SK-N-SH (cell line): ENCODE measurements at regions not wholly inside any gene's neighbourhood (a gene's known extent, or its start where the extent isn't known, plus 50 kb on each side); places are given as distances from the start of the nearest gene placed in this dataset.
A peak's percentile ranks its signal among the peaks of the same experiment; 100 is the strongest.

Source experiments
- CTCF ChIA-PET: fragments of 300-600, 350-600 bp; formaldehyde crosslinking; extraction: SDS; loops from one replicate; lab custom pipeline; 2021; lab: Yijun Ruan, JAX
- POLR2A ChIA-PET: fragments of 350-600 bp; sonication (Branson Sonifier 250); formaldehyde crosslinking; extraction: SDS; loops from one replicate; lab custom pipeline; 2020; ENCODE audit warnings: antibody characterized with exemption, inconsistent platforms; lab: Yijun Ruan, JAX
- DNase-seq: peaks from one replicate; pipeline ENCODE4 v3.0.0; 2012
- H2AFZ ChIP-seq: fragments of 200-600 bp; sonication (generic); 2 replicates; pipeline ENCODE4 v1.8.1; 2016; ENCODE audit warnings: antibody characterized with exemption, mild to moderate bottlenecking, low read depth
- H3F3A ChIP-seq: fragments of 200-600 bp; sonication (generic); replicated peaks from 2 replicates; pipeline ENCODE3; 2016; ENCODE audit warnings: antibody characterized with exemption, mild to moderate bottlenecking; ENCODE audit not compliant: insufficient read depth
- H3K27ac ChIP-seq, 2 experiments: fragments of 200-500 bp in 1 of 2; fragments of 200-600 bp in 1 of 2; sonication (Bioruptor generic) in 1 of 2; sonication (generic), shearing (Covaris generic) in 1 of 2; 2 replicates each; pipeline versions ENCODE4 v1.5.1 to v1.6.1; 2014 to 2016; ENCODE audit warnings: low read depth in 2 of 2, inconsistent platforms in 1 of 2, low read length in 1 of 2, mild to moderate bottlenecking in 1 of 2, mixed read lengths in 1 of 2
- H3K27me3 ChIP-seq: fragments of 200-600 bp; sonication (generic), shearing (Covaris generic); 2 replicates; pipeline ENCODE4 v1.6.1; 2016; ENCODE audit warnings: mixed run types; ENCODE audit not compliant: insufficient read depth
- H3K36me3 ChIP-seq, 2 experiments: fragments of 200-500 bp in 1 of 2; fragments of 200-600 bp in 1 of 2; sonication (Bioruptor generic) in 1 of 2; sonication (generic) in 1 of 2; replicated peaks in 1 of 2; 2 replicates each; pipeline versions ENCODE3 to v1.5.1; 2014 to 2016; ENCODE audit warnings: low read length in 1 of 2, mild to moderate bottlenecking in 1 of 2; ENCODE audit not compliant: insufficient read depth in 2 of 2, control insufficient read depth in 1 of 2
- H3K4me1 ChIP-seq, 2 experiments: fragments of 200-500 bp in 1 of 2; fragments of 200-600 bp in 1 of 2; sonication (Bioruptor generic) in 1 of 2; sonication (generic), shearing (Covaris generic) in 1 of 2; 2 replicates each; pipeline versions ENCODE4 v1.5.1 to v1.6.1; 2014 to 2016; ENCODE audit warnings: low read depth in 1 of 2, low read length in 1 of 2, mixed run types in 1 of 2; ENCODE audit not compliant: insufficient read depth in 2 of 2, control insufficient read depth in 1 of 2
- H3K4me2 ChIP-seq: fragments of 200-600 bp; sonication (generic), shearing (Covaris generic); 2 replicates; pipeline ENCODE4 v1.6.1; 2017; ENCODE audit warnings: mixed run types
- H3K4me3 ChIP-seq, 2 experiments: fragments of 200-500 bp in 1 of 2; fragments of 200-600 bp in 1 of 2; sonication (Bioruptor generic) in 1 of 2; sonication (generic), shearing (Covaris generic) in 1 of 2; 2 replicates each; pipeline versions ENCODE4 v1.5.1 to v1.8.1; 2014 to 2016; ENCODE audit warnings: low read depth in 2 of 2, inconsistent platforms in 1 of 2, low read length in 1 of 2, mild to moderate bottlenecking in 1 of 2, mixed read lengths in 1 of 2, moderate library complexity in 1 of 2
- H3K79me2 ChIP-seq: fragments of 200-600 bp; sonication (generic); 2 replicates; pipeline ENCODE4 v1.8.1; 2017; ENCODE audit warnings: mild to moderate bottlenecking; ENCODE audit not compliant: insufficient read depth
- H3K9ac ChIP-seq: fragments of 200-600 bp; sonication (generic); 2 replicates; pipeline ENCODE4 v1.6.1; 2017; ENCODE audit warnings: mixed run types
- H3K9me2 ChIP-seq: fragments of 200-600 bp; sonication (generic); 2 replicates; pipeline ENCODE4 v1.6.1; 2017; ENCODE audit warnings: mixed run types
- H3K9me3 ChIP-seq: fragments of 200-600 bp; sonication (generic); 2 replicates; pipeline ENCODE4 v1.6.1; 2017; ENCODE audit warnings: mixed run types, mild to moderate bottlenecking, moderate library complexity
- H4K20me1 ChIP-seq: fragments of 200-600 bp; sonication (generic); 2 replicates; pipeline ENCODE4 v1.6.1; 2017; ENCODE audit warnings: mild to moderate bottlenecking, mixed run types; ENCODE audit not compliant: insufficient read depth
- EP300 ChIP-seq, 2 experiments: IDR thresholded peaks; 2 replicates each; pipeline versions ENCODE4 v1.4.0 to v1.6.1; 2012; ENCODE audit warnings: borderline replicate concordance in 1 of 2, low read depth in 1 of 2, low read length in 1 of 2
- FOXJ3 ChIP-seq: sonication (generic); formaldehyde crosslinking; IDR thresholded peaks from 2 replicates; pipeline ENCODE4 v1.5.1; 2020; ENCODE audit warnings: mild to moderate bottlenecking, missing genetic modification reagents
- GABPA ChIP-seq: IDR thresholded peaks from 2 replicates; pipeline ENCODE4 v1.4.0; 2012; ENCODE audit warnings: low read depth, mild to moderate bottlenecking
- JUND ChIP-seq: IDR thresholded peaks from 2 replicates; pipeline ENCODE4 v1.4.0; 2012
- MEF2A ChIP-seq: IDR thresholded peaks from 2 replicates; pipeline ENCODE4 v1.4.0; 2012; ENCODE audit warnings: low read depth, borderline replicate concordance
- MXI1 ChIP-seq: IDR thresholded peaks from 2 replicates; pipeline ENCODE4 v1.6.1; 2012; ENCODE audit warnings: mild to moderate bottlenecking, low read depth, low read length, improper control_type of control experiment
- RAD21 ChIP-seq: IDR thresholded peaks from 2 replicates; pipeline ENCODE4 v1.6.1; 2012; ENCODE audit warnings: mild to moderate bottlenecking, low read length
- RXRA ChIP-seq: IDR thresholded peaks from 2 replicates; pipeline ENCODE4 v1.4.0; 2012; ENCODE audit warnings: low read depth, mild to moderate bottlenecking, borderline replicate concordance
- SIN3A ChIP-seq: IDR thresholded peaks from 2 replicates; pipeline ENCODE4 v1.6.1; 2012; ENCODE audit warnings: low read depth, mild to moderate bottlenecking, low read length, moderate library complexity, borderline replicate concordance
- SMC3 ChIP-seq: IDR thresholded peaks from 2 replicates; pipeline ENCODE4 v1.6.1; 2012; ENCODE audit warnings: low read depth, low read length, improper control_type of control experiment
- TCF12 ChIP-seq: IDR thresholded peaks from 2 replicates; pipeline ENCODE4 v1.4.0; 2012
- TEAD4 ChIP-seq: IDR thresholded peaks from 2 replicates; pipeline ENCODE4 v1.4.0; 2012; ENCODE audit warnings: mild to moderate bottlenecking, borderline replicate concordance; ENCODE audit not compliant: insufficient read depth
- YY1 ChIP-seq: IDR thresholded peaks from 2 replicates; pipeline ENCODE4 v1.4.0; 2012; ENCODE audit warnings: low read depth, mild to moderate bottlenecking
- ZBTB33 ChIP-seq: IDR thresholded peaks from 2 replicates; pipeline ENCODE4 v1.4.0; 2012; ENCODE audit warnings: low read depth, borderline replicate concordance
- WGBS: methylation state at CpG from one replicate; pipeline ENCODE4 v1.1.6; 2017; ENCODE audit warnings: low lambda C conversion rate; 5-methylcytosine and 5-hydroxymethylcytosine counted together
- TF ChIP-seq, protein P1 (sequence below): IDR thresholded peaks from 2 replicates; pipeline ENCODE4; 2012
- TF ChIP-seq, protein P2 (sequence below): IDR thresholded peaks from 2 replicates; pipeline ENCODE4 v1.6.1; 2012; ENCODE audit warnings: mild to moderate bottlenecking, low read depth, low read length, moderate library complexity
- TF ChIP-seq, protein P3 (sequence below): fragments of 200-600 bp; sonication (generic); IDR thresholded peaks from 2 replicates; pipeline ENCODE4 v1.6.1; 2017; ENCODE audit warnings: antibody characterized with exemption, mild to moderate bottlenecking, moderate library complexity

GRCh38 chr16:65831903-65832666, 534.4 kb upstream of the CDH5 start:
- peak overlapping the region in 1 of 2 experiments; percentile 51; a peak in 1 of 4 replicates for H3K27ac ChIP-seq
- no peaks in the 10 kb centered on the region for H3K27me3 ChIP-seq
- no peaks in the 10 kb centered on the region for H3K36me3 ChIP-seq
- POLR2A ChIA-PET, result no interaction called here
- CTCF ChIA-PET, result interaction anchor here (0.8 to 1.1 kb wide), 3 partner anchors 11 to 127 kb away, joined by 3 read pairs; no protein-coding TSS in a partner anchor
- H3K79me2 ChIP-seq, result no peaks in the 10 kb centered on the region
- H2AFZ ChIP-seq, result no peak overlapping the region
- no peak overlapping the region for H3K4me2 ChIP-seq
- H3F3A ChIP-seq, result peaks cover 3% of the 10 kb centered on the region
- 63% methylated on average over 4 of the region's 4 CpGs for WGBS
- no peak overlapping the region for H3K4me3 ChIP-seq
- H3K9ac ChIP-seq, result no peak overlapping the region
- peak; percentile 61 for DNase-seq
- H3K9me3 ChIP-seq, result no peaks in the 10 kb centered on the region
- no peaks in the 10 kb centered on the region for H4K20me1 ChIP-seq
- TF ChIP-seq MXI1 (peak; percentile 63; the same call in 1 of the 2 replicates), TEAD4 (no peak), TCF12 (peak; percentile 20; the same call in 1 of the 2 replicates), YY1 (no peak), EP300 (IDR thresholded peaks at IDR 0.05; ENCODE audit: borderline replicate concordance in 1 of 2, low read depth in 1 of 2, low read length in 1 of 2) (peak in 1 of 2 experiments; percentile 65; a peak in 2 of 4 replicates), RAD21 (peak; percentile 34), JUND (no peak), MEF2A (no peak), SMC3 (peak; percentile 24; the same call in 1 of the 2 replicates)
- TF ChIP-seq, protein P1, sequence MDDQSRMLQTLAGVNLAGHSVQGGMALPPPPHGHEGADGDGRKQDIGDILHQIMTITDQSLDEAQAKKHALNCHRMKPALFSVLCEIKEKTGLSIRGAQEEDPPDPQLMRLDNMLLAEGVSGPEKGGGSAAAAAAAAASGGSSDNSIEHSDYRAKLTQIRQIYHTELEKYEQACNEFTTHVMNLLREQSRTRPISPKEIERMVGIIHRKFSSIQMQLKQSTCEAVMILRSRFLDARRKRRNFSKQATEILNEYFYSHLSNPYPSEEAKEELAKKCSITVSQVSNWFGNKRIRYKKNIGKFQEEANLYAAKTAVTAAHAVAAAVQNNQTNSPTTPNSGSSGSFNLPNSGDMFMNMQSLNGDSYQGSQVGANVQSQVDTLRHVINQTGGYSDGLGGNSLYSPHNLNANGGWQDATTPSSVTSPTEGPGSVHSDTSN, result 0 out of 2 replicates have a peak, but pooled peaks have one; percentile 13
- TF ChIP-seq, protein P2, sequence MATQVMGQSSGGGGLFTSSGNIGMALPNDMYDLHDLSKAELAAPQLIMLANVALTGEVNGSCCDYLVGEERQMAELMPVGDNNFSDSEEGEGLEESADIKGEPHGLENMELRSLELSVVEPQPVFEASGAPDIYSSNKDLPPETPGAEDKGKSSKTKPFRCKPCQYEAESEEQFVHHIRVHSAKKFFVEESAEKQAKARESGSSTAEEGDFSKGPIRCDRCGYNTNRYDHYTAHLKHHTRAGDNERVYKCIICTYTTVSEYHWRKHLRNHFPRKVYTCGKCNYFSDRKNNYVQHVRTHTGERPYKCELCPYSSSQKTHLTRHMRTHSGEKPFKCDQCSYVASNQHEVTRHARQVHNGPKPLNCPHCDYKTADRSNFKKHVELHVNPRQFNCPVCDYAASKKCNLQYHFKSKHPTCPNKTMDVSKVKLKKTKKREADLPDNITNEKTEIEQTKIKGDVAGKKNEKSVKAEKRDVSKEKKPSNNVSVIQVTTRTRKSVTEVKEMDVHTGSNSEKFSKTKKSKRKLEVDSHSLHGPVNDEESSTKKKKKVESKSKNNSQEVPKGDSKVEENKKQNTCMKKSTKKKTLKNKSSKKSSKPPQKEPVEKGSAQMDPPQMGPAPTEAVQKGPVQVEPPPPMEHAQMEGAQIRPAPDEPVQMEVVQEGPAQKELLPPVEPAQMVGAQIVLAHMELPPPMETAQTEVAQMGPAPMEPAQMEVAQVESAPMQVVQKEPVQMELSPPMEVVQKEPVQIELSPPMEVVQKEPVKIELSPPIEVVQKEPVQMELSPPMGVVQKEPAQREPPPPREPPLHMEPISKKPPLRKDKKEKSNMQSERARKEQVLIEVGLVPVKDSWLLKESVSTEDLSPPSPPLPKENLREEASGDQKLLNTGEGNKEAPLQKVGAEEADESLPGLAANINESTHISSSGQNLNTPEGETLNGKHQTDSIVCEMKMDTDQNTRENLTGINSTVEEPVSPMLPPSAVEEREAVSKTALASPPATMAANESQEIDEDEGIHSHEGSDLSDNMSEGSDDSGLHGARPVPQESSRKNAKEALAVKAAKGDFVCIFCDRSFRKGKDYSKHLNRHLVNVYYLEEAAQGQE, result peak; percentile 76
- TF ChIP-seq, all 33 proteins: peak for 7
- Histone ChIP-seq H3K9me2 (no peaks in the 10 kb centered on the region), H3K4me1 (peaks cover 4 to 27% of the 10 kb centered on the region in 2 experiments; a peak in 3 of 4 replicates)

DNA sequence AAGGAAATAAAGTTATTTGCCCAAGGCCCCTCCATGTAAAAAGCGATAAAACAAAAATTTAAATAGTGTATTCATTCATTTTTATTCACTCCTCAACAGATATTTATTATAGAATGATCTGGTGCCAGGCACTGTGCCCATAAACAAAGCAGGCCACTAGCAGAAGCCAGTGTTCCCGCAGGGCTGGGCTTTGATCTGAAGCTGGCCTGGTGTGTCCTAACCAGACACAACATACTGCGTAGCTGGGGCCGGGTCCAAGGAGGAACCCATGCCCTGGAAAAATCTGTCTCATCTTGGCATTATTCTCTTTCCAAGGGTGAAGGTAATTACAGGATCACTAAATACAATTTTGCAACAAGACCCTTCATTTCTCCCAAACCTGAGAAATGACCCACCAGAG, 537.4 kb upstream of the CDH5 start:
- peaks cover 3% of the 10 kb centered on the region for H3F3A ChIP-seq
- ChIA-PET POLR2A (no interaction called here), CTCF (no interaction called here)
- H3K36me3 ChIP-seq, result no peaks in the 10 kb centered on the region
- H3K4me3 ChIP-seq, result no peak overlapping the region
- no peaks in the 10 kb centered on the region for H3K9me2 ChIP-seq
- no peaks in the 10 kb centered on the region for H3K79me2 ChIP-seq
- H2AFZ ChIP-seq, result no peak overlapping the region
- H3K27ac ChIP-seq, result no peak overlapping the region
- no peaks in the 10 kb centered on the region for H3K27me3 ChIP-seq
- WGBS, result 74% methylated on average over 4 of the region's 4 CpGs
- no peak for DNase-seq
- no peaks in the 10 kb centered on the region for H4K20me1 ChIP-seq
- H3K9ac ChIP-seq, result no peak overlapping the region
- no peaks in the 10 kb centered on the region for H3K9me3 ChIP-seq
- peaks cover 4 to 27% of the 10 kb centered on the region in 2 experiments; a peak in 3 of 4 replicates for H3K4me1 ChIP-seq
- no peak overlapping the region for H3K4me2 ChIP-seq
- TF ChIP-seq ZBTB33, result no peak
- TF ChIP-seq FOXJ3 (CRISPR knock-in tag), result no peak
- TF ChIP-seq MEF2A, result no peak
- TF ChIP-seq, protein P1, result no peak
- TF ChIP-seq GABPA, result no peak
- TF ChIP-seq, protein P3, sequence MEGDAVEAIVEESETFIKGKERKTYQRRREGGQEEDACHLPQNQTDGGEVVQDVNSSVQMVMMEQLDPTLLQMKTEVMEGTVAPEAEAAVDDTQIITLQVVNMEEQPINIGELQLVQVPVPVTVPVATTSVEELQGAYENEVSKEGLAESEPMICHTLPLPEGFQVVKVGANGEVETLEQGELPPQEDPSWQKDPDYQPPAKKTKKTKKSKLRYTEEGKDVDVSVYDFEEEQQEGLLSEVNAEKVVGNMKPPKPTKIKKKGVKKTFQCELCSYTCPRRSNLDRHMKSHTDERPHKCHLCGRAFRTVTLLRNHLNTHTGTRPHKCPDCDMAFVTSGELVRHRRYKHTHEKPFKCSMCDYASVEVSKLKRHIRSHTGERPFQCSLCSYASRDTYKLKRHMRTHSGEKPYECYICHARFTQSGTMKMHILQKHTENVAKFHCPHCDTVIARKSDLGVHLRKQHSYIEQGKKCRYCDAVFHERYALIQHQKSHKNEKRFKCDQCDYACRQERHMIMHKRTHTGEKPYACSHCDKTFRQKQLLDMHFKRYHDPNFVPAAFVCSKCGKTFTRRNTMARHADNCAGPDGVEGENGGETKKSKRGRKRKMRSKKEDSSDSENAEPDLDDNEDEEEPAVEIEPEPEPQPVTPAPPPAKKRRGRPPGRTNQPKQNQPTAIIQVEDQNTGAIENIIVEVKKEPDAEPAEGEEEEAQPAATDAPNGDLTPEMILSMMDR, result no peak
- no peak for TF ChIP-seq RXRA
- TF ChIP-seq SIN3A, result no peak
